ENCODE measurements at regions not wholly inside any gene's neighbourhood (a gene's known extent, or its start where the extent isn't known, plus 50 kb on each side); places are given as distances from the start of the nearest gene placed in this dataset.

DNA sequence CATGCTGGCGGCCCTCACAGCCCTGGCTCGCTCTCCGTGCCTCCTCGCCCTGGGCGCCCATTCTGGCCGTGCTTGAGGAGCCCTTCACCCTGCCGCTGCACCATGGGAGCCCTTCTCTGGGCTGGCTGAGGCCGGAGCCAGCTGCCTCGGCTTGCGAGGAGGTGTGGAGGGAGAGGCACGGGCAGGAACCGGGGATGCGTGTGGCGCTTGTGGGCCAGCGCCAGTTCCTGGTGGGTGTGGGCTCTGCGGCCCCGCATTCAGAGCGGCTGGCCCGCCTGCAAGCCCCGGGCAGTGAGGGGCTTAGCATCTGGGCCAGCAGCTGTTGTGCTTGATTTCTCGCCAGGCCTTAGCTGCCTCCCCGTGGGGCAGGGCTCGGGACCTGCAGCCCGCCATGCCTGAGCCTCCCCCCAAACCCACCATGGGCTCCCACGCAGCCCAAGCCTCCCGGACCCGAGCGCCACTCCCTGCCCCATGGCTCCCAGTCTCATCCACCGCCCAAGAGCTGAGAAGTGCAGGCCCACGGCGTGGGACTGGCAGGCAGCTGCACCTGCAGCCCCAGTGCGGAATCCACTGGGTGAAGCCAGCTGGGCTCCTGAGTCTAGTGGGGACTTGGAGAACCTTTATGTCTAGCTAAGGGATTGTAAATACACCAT lies 163.4 kb upstream of the LRRC4C start:
- no peak for DNase-seq
- Mint-ChIP-seq H3K27me3 (no peaks in the 10 kb centered on the region), H3K4me3 (no peak overlapping the region), H3K27ac (no peak overlapping the region), H3K36me3 (ENCODE audit: low read depth) (no peaks in the 10 kb centered on the region), H3K4me1 (ENCODE audit: low read depth) (no peaks in the 10 kb centered on the region), H3K9me3 (peaks cover 26% of the 10 kb centered on the region)
- POLR2A ChIA-PET = no interaction called here
- TF ChIP-seq, protein P1, sequence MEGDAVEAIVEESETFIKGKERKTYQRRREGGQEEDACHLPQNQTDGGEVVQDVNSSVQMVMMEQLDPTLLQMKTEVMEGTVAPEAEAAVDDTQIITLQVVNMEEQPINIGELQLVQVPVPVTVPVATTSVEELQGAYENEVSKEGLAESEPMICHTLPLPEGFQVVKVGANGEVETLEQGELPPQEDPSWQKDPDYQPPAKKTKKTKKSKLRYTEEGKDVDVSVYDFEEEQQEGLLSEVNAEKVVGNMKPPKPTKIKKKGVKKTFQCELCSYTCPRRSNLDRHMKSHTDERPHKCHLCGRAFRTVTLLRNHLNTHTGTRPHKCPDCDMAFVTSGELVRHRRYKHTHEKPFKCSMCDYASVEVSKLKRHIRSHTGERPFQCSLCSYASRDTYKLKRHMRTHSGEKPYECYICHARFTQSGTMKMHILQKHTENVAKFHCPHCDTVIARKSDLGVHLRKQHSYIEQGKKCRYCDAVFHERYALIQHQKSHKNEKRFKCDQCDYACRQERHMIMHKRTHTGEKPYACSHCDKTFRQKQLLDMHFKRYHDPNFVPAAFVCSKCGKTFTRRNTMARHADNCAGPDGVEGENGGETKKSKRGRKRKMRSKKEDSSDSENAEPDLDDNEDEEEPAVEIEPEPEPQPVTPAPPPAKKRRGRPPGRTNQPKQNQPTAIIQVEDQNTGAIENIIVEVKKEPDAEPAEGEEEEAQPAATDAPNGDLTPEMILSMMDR (IDR thresholded peaks at IDR 0.05) = no peak
- CTCF ChIA-PET = no interaction called here
- no peak for ATAC-seq
- intact Hi-C loops (cut with micrococcal nuclease) = no loop called here

DNA sequence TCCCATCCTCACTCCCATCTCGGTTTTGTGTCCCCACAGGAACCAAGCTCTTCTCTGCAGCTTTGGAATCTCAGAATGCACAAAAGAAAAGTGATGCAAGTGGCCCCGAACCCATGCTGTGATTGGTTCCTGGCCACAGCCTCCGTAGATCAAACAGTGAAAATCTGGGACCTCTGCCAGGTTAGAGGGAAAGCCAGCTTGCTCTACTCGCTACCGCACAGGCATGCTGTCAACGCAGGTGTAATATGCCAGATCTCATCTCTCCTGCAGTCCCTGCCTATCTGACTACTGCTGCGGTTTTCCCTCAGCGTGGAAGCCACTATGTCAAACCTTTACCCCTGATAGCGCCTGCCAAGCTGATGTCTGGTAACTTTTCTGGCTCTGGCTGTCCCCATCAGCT lies 200.5 kb upstream of the LRRC4C start:
- intact Hi-C loops (cut with micrococcal nuclease) = no loop called here
- Mint-ChIP-seq H3K27me3 (no peaks in the 10 kb centered on the region), H3K9me3 (peaks cover 21% of the 10 kb centered on the region), H3K27ac (no peak overlapping the region), H3K36me3 (ENCODE audit: low read depth) (no peaks in the 10 kb centered on the region), H3K4me3 (no peak overlapping the region), H3K4me1 (ENCODE audit: low read depth) (no peaks in the 10 kb centered on the region)
- TF ChIP-seq, protein P1 (IDR thresholded peaks at IDR 0.05) = no peak
- DNase-seq = no peak
- CTCF ChIA-PET = no interaction called here
- POLR2A ChIA-PET = no interaction called here
- ATAC-seq = no peak

DNA sequence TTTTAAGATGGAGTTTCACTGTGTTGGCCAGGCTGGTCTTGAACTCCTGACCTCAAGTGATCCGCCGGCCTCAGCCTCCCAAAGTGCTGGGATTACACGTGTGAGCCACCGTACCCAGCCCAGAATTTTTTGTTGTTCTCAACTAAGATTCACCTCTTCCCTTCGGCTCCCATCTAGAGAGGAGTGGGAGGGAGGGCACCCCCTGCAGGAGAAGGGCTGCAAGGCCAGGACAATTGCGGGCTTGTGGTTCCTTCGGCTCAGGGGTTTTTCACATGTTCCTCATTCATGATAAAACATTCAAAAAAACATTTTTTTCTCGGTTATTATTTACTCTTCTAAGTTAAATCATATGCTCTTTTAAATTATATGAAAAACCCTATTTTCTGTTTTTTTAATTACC lies 201.1 kb upstream of the LRRC4C start:
- no peaks in the 10 kb centered on the region for H3K4me1 Mint-ChIP-seq (ENCODE audit: low read depth)
- no peak for ATAC-seq

DNA sequence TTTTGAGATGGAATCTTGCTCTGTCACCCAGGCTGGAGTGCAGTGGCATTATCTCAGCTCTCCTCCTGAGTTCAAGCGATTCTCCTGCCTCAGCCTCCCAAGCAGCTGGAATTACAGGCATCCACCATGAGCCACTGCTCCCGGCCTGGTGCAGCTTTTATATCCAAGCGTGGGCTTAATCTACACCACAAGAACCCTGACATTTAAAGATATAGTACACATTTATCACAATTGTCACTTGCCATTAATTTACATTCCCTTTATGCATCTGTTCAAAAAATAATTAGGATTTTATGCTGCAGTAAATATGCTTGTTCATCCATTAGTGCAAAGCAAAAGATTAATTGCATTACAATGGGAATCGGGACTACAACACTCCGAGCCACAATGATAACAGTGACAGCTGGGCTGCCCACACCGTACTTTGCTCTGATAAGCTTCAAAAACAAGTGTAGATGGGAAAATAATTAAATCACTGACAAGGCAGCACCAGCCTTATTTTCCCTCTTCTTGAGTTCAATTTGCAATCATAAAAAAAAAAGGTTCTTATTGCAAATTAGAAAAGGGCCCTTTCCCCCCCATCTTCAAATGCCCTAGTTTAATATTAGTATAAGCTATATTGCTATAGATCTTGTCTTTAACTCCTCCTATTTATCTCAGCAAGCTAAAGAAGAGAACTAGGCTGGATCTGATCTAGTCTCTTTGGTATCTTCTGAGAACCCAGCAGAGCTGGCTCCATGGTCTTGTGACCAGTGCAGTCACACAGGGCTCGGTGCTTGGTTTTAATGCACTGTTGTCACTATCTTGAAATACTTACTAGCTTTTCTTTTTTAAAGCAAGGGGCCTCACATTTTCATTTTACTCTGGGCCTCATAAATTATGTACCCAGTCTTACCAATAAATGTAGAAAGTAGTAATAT lies 206.2 kb upstream of the LRRC4C start:
- no peak overlapping the region for H3K4me3 Mint-ChIP-seq
- TF ChIP-seq, protein P1 (IDR thresholded peaks at IDR 0.05) = no peak
- DNase-seq (no peak), ATAC-seq (no peak)
- H3K27ac Mint-ChIP-seq = no peak overlapping the region
- CTCF ChIA-PET = no interaction called here
- intact Hi-C loops (cut with micrococcal nuclease) = no loop called here
- no peaks in the 10 kb centered on the region for H3K36me3 Mint-ChIP-seq (ENCODE audit: low read depth)
- POLR2A ChIA-PET = no interaction called here
- H3K4me1 Mint-ChIP-seq (ENCODE audit: low read depth) = no peaks in the 10 kb centered on the region
- no peaks in the 10 kb centered on the region for H3K27me3 Mint-ChIP-seq
- peaks cover 13% of the 10 kb centered on the region for H3K9me3 Mint-ChIP-seq

More for the DNA sequence above, 201.1 kb upstream of the LRRC4C start:
- ChIA-PET POLR2A (no interaction called here), CTCF (no interaction called here)
- H3K27me3 Mint-ChIP-seq = no peaks in the 10 kb centered on the region
- peaks cover 15% of the 10 kb centered on the region for H3K9me3 Mint-ChIP-seq
- TF ChIP-seq, protein P1 (IDR thresholded peaks at IDR 0.05) = no peak
- H3K27ac Mint-ChIP-seq = no peak overlapping the region
- no peak overlapping the region for H3K4me3 Mint-ChIP-seq
- DNase-seq = no peak
- intact Hi-C loops (cut with micrococcal nuclease) = no loop called here
- no peaks in the 10 kb centered on the region for H3K36me3 Mint-ChIP-seq (ENCODE audit: low read depth)

DNA sequence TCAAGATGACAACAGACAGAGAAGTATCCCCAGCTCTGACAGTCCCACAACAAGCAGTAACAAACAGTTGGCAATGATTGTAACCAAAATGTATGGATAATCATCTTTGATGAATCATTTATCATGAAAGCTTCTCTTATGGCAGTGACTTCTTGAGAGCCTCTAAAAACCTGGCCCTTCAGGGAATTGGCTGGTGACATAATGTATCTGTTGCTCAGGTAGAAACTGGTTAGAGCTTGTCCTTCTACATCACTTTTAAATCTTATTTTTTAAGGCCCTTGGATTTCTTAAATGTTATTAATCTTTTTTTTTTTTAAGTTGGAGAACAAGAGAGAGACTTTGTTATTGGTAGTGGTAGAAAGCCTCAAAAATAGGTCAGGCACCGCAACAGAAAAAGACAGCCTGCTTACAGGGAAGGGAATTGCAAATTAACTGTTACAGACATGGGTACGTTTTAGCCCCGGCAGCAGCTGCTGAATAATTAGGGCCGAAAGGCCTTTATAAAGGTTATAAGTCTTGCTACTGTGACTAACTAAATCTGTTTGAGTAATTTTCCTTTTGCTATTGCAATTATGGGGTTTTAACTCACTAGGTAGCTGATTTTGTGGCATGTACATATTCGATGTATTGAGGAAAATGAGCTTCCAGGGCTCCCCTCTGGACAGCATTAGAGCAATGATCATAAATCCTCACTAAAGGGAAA lies 207.7 kb upstream of the LRRC4C start:
- Mint-ChIP-seq H3K9me3 (peaks cover 12% of the 10 kb centered on the region), H3K27ac (no peak overlapping the region), H3K4me1 (ENCODE audit: low read depth) (no peaks in the 10 kb centered on the region), H3K27me3 (no peaks in the 10 kb centered on the region), H3K36me3 (ENCODE audit: low read depth) (no peaks in the 10 kb centered on the region), H3K4me3 (no peak overlapping the region)
- DNase-seq (no peak), ATAC-seq (no peak)
- TF ChIP-seq, protein P1 (IDR thresholded peaks at IDR 0.05) = no peak
- intact Hi-C loops (cut with micrococcal nuclease) = no loop called here
- ChIA-PET POLR2A (no interaction called here), CTCF (no interaction called here)

Data from activated CD8-positive, alpha-beta T cell treated with anti-CD3 and anti-CD28 coated beads for 36 hours (primary cell).